NCI-H2107 treated with DMSO at 0.1 percent for 48 hours (cell line): ENCODE measurements at regions not wholly inside any gene's neighbourhood (a gene's known extent, or its start where the extent isn't known, plus 50 kb on each side); places are given as distances from the start of the nearest gene placed in this dataset.
"Not testable (repeated sequence)": the region's sequence is repeated elsewhere in the genome, so short reads cannot be mapped to it uniquely, and the experiment has no call there.

Experiments
- DNase-seq: peaks from one replicate; lab custom pipeline; 2025; ENCODE audit not compliant: unreplicated experiment; lab: John Stamatoyannopoulos, UW

DNA sequence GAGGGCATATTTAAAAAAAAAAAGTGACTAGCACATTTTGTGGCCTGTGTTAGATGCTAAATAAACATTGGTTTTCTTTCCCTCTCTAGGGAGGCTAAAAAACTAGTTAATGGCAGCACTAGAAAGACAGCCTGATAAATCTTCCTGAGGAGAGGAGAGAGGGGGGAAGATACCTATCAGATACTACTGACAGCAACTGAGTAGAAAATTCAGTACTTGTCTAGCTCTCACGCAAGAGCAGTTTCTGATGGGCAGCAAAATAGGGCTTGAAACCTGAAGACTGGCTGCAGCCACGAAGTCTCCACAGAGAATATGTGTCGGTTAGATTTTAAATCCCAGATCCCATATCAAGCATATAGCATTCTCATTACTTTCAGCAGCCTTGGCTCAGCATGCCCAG, 388.2 kb downstream of the KCNA4 start:
- DNase-seq = no peak

DNA sequence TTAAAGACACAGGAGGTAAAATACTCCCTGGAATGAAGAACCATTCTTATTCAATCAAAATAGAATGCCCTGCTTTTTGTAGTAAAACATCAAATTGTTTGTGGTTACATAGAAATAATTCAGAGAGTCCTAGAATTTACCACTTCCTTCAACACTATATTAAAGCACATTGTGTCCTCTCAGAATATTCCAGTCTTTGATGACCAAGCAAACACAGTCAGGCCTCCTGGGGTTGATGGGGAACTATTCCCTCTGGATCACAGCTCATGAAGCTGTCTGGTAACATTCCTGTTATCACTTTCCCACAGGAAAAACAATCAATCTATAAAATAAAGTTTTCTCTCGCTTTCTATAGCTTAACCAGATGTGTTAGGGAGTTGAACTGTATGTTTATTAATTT, 389.3 kb downstream of the KCNA4 start:
- no peak for DNase-seq

DNA sequence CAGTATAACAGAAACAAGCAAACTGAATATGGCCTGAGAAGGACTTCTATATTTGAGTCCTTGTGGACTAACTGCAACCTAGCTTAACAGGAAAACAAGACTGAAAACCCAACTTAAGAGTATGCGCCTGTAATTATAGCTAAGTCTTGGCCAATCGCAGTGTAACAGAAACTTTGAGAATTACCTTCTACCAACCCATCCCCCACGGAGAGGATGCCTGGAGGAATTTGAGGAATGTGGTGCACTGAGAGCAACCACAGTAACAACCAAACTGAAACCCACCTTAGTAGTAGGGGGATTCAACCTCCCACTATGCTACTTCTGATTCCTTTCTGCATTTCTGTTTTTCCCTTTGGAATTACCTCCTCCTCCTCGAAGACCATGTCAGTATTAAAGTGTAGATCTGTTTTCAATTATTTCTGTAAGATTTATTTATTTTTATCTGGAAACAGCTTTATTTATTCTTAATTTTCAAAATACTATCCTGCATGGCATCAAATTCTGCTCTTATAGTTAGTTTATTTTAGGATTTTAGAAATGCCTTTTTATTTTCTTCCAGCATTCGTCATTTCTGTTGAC, 393.6 kb downstream of the KCNA4 start:
- DNase-seq = no peak

GRCh38 chr11:29616611-29617010, 400.2 kb downstream of the KCNA4 start:
- DNase-seq = no peak

- DNase-seq = no peak
These were observed 404.4 kb downstream of the KCNA4 start for GRCh38 chr11:29612423-29612822.

DNA sequence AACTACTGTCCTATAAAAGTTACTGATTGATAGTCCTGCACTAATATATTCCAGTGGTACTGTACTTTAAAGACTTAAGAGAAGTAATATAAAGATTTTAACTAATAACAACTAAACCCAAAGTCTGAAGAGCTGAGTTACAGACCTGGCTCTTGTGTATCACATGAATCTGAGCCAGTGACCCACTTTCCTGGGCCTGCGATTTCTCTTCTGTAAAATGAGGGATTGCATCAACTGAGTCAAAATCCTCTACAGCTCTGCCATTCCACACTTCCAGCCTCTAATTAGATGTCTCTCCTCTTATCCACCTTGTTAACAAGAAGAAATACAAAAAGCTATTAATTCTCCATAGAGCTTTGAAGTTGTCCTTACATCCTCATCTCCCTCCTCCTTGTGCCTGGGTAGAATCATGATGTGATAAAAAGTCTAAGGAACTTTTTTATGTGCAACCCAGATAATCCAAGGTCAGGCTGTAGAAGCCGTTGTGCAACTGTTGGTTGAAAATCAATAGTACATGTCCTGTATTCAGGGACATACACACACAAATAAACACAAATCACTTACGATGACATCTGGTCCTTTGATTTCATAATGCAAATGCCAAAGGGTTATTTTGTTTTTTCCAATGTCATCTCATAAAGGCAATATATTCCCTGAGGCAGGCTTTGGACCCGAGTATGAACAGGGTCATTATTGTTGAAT, 410.3 kb downstream of the KCNA4 start:
- DNase-seq = no peak

DNA sequence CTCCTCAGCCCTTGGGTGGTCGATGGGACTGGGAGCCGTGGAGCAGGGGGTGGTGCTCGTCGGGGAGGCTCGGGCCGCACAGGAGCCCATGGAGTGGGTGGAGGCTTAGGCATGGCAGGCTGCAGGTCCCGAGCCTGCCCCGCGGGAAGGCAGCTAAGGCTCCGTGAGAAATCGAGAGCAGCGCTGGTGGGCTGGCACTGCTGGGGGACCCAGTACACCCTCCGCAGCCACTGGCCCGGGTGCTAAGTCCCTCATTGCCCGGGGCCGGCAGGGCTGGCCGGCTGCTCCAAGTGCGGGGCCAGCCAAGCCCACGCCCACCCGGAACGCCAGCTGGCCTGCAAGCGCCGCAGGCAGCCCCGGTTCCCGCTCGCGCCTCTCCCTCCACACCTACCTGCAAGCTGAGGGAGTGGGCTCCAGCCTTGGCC, 416.7 kb downstream of the KCNA4 start:
- not testable (repeated sequence) for DNase-seq

DNA sequence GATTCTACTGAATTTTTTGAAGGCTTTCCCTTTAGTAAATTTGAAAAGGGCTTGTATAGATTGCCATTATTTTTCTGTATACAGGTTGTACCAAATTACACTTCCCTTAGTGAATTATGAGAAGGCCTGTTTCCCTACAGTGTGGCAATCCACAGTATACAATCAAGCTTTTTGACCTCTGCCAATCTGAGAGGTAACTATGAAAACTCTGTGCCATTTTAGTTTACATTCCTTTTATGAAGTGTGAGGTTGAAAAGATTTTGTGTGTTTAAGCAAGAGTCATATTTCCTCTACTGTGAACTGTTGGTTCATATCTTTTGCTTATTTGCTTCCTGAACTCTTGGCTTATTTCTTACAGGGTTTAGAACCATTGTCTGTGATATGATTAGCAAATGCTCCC, 432.5 kb downstream of the KCNA4 start:
- no peak for DNase-seq

DNA sequence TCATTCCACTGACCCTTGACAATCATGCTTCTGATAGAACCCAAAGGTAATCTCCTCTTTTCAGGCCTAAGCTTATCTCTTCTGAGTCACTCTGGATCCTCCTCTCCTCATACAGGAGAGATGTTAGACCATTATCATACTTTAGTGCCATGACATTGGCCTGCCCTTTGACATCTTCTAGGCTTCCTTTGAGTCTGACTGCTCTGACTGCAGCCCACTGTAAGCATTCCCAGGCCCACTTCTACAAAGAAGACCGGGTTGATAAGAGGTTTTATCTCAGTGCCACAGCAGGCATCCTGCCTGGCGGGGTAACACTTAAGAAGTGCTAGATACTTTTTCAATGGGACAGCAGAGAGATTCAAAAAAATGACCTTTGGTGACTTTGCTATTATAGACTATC, 438.0 kb downstream of the KCNA4 start:
- no peak for DNase-seq

- no peak for DNase-seq
These were observed 452.3 kb downstream of the KCNA4 start for GRCh38 chr11:29564486-29564885.

GRCh38 chr11:29562183-29562582, 454.6 kb downstream of the KCNA4 start:
- DNase-seq = no peak

- no peak for DNase-seq
These were observed 462.8 kb downstream of the KCNA4 start for GRCh38 chr11:29553990-29554389.

DNA sequence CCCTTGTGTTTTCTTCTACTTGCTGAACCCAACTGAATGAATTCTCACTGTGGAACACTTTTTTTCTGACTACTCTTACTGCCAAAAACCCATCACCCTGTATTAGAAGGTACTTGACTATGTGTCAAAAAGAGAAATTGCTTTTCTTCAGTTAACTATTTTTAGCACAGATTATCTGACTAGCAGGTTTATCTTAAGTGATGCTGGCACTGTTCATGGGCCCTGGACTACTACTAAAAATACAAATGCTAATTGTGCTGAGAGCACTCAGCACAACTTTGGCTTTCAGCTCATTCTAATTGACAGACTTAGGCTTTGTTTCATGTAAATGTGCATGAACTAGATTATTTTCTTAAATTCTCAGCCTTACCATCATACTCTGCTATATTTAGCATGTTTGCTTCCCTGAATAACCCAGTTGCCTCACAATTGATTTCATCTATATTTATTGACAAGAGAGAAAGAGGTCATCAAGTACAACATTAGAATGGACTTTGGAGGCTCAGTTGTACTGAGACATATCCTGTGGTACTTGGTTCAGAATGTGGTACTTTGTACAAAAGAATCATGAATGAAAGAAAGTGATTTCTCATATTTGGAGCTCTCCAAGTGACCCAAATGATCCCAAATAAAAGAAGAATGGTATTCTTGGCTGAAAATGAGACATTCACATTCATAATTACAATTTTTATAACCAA, 478.3 kb downstream of the KCNA4 start:
- DNase-seq = no peak

- no peak for DNase-seq
These were observed 482.0 kb downstream of the KCNA4 start for GRCh38 chr11:29534836-29535235.

DNA sequence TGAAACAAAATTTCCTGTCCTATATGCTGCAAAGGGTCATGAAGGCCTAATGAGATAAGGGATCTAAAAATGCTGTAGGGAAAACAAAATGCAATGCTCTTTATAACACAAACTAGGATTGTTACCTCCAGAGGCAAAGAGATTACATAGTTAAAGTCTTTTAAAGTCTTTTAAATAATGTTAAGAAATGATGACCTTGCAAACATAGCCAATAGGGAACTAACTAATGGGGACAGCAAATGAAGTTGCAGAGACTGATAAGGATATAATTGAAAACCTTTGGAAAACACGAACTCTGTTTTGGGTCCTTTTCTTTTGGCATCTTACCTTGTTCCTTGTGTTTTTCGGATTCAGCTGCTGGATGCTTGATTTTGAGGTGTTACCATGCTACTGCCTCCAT, 485.9 kb downstream of the KCNA4 start:
- DNase-seq = no peak

DNA sequence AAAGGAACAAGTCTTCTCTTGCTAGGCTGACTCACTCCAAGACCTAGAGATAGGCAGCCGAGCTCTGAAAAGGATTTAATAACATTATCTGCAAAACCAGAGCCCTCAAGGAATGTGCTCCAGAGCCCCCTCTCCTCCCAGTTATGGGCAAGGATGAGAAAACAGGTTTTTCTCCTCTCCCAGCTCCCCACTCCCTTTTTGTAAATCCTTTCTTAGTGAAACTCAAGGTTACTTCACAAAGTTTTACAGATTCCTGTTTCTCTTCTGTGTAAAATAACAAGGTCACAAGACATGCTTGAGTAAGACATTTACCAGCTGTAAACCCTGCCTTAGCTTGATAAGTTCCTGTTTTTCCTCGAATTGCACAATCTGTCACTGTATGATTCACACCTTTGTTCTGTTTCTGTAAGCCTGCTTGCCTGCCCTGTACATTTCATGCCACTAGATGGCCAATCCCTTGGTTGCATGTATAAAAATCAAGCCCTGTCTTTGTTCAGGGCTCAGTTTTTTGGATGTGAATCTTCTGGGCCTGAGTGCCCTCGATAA, 489.4 kb downstream of the KCNA4 start:
- DNase-seq = no peak

GRCh38 chr11:29518389-29519174, 498.2 kb downstream of the KCNA4 start:
- DNase-seq = no peak

- no peak for DNase-seq
These were observed 505.4 kb downstream of the KCNA4 start for GRCh38 chr11:29511394-29511793.

DNA sequence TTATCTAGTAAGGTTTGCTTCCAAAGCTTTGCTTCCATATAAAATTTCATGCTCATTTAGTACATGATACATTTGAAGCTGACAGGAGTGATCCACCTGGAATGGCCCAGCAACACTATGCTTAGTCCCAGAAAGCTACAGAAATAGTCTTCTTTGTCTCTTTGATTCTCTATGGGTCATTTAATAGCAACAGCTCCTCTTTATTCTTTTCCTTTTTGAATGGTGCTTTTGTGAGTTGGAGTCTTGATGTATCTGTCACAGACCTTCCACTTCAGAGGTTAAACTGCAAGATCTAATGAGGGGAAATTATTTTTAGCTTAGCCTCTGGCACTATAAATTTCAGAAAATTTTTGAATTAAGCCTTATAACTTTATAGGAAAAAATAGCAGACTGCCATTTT, 509.5 kb downstream of the KCNA4 start:
- DNase-seq = no peak

DNA sequence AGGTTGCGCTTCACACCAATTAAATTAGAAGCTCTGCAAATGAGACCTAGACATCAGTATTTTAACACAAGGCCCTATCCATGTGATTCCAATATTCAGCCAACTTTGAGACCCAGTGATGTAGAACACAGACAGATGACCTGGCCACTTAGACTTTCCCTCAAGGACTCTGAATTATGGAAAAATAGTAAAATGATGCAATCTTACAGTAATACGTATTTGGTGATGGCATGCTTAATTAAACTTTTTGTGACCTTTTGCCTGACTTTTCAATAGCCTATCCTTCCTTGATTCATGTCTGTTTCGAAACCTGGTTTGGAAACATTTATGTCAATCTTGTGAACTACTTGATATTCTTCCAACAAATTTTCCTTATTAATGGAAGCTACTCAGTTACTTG, 521.2 kb downstream of the KCNA4 start:
- DNase-seq = no peak

DNA sequence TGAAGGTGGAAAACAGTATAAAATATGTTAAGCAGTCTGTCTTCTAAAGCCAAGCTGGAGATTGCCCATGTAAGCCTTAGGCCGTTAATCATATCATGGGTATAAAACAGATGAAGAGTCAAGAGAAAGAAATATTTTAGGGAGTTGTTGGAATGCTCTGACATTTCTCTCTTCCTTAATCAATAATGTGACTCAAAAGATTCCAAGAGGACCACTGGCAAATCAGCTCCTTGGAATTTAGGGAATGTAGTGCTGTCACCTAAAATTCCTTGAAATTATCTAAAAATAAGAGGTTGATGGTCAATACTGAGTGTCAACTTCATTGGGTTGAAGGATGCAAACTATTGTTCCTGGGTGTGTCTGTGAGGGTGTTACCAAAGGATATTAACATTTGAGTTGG, 525.9 kb downstream of the KCNA4 start:
- no peak for DNase-seq
